Brain microvascular endothelial cell (primary cell): ENCODE measurements at regions not wholly inside any gene's neighbourhood (a gene's known extent, or its start where the extent isn't known, plus 50 kb on each side); places are given as distances from the start of the nearest gene placed in this dataset.
A peak's percentile ranks its signal among the peaks of the same experiment; 100 is the strongest.

Experiments used
- DNase-seq: peaks from one replicate; pipeline ENCODE4 v3.0.0-alpha.2; 2020
- H3K27ac ChIP-seq: fragments of 250-450 bp; sonication (Bioruptor Pico); 2 replicates; pipeline ENCODE4 v1.5.1; 2020; ENCODE audit warnings: mild to moderate bottlenecking, moderate library complexity
- H3K27me3 ChIP-seq: fragments of 250-450 bp; sonication (Bioruptor Pico); replicated peaks from 2 replicates; pipeline ENCODE4 v1.5.1; 2020; ENCODE audit warnings: mild to moderate bottlenecking
- H3K36me3 ChIP-seq: fragments of 250-450 bp; sonication (Bioruptor Pico); replicated peaks from 2 replicates; pipeline ENCODE4 v1.5.1; 2020; ENCODE audit warnings: mild to moderate bottlenecking
- H3K4me3 ChIP-seq: 2 replicates; pipeline ENCODE4 v1.5.1; 2011; ENCODE audit warnings: low read depth, mild to moderate bottlenecking, control low read depth, low read length, moderate library complexity
- in situ Hi-C: cut with HindIII; loops from 2 replicates; pipeline ENCODE4 v1.10.0; 2017; ENCODE audit warnings: low sequenced_read_pairs, low pct_ligation_motif_present
- TF ChIP-seq, protein P1 (sequence below): IDR thresholded peaks from 2 replicates; pipeline ENCODE4 v1.5.1; 2011; ENCODE audit warnings: low read depth, mild to moderate bottlenecking, moderate library complexity, low read length, control low read depth, inconsistent platforms; ENCODE audit errors: missing control alignments

DNA sequence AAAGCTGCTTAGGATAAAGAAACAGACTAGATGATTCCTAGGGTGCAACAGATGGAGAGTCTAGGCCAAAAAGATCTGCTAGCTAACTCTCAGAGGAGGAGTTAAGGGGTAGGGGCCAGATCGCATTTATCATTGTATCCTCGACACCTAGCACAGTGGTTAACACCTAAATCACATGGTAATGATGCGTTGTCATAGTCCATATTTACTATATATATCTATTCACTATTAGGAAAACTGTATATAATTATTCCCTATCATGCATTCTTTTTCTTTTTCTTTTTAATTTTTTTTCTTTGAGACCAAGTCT is 92.8 kb upstream of the SLC44A1 start:
- Histone ChIP-seq H3K27me3 (no peaks in the 10 kb centered on the region), H3K4me3 (no peak overlapping the region), H3K36me3 (no peaks in the 10 kb centered on the region), H3K27ac (no peak overlapping the region)
- TF ChIP-seq, protein P1, sequence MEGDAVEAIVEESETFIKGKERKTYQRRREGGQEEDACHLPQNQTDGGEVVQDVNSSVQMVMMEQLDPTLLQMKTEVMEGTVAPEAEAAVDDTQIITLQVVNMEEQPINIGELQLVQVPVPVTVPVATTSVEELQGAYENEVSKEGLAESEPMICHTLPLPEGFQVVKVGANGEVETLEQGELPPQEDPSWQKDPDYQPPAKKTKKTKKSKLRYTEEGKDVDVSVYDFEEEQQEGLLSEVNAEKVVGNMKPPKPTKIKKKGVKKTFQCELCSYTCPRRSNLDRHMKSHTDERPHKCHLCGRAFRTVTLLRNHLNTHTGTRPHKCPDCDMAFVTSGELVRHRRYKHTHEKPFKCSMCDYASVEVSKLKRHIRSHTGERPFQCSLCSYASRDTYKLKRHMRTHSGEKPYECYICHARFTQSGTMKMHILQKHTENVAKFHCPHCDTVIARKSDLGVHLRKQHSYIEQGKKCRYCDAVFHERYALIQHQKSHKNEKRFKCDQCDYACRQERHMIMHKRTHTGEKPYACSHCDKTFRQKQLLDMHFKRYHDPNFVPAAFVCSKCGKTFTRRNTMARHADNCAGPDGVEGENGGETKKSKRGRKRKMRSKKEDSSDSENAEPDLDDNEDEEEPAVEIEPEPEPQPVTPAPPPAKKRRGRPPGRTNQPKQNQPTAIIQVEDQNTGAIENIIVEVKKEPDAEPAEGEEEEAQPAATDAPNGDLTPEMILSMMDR, result no peak
- no peak for DNase-seq
- in situ Hi-C loops, result no loop called here

DNA sequence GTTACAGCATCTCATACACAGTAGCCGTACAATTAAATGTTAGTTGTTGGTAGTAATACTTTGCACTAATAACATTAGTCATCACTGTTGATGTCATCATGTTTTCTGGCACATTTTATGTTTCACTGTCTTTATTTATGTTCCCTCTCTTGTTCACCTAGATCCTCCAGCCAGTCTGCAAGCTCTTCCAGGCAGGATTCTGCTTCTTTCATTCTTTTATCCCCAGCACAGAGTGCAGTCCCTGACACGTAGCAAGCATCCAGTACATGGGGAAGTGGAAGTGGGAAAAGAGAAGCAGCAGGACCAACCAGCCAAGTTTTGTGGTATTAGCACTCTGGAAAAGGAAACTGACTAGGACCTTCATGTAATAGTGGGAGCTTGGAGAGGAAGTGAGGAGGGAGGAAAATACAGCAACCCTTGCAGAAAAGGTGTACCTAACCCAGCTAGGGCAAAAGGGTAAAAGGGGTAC is 89.7 kb upstream of the SLC44A1 start:
- Histone ChIP-seq H3K27me3 (no peaks in the 10 kb centered on the region), H3K27ac (peak overlapping the region; percentile 5), H3K4me3 (no peak overlapping the region), H3K36me3 (no peaks in the 10 kb centered on the region)
- in situ Hi-C loops, result no loop called here
- no peak for DNase-seq
- TF ChIP-seq, protein P1, result no peak

DNA sequence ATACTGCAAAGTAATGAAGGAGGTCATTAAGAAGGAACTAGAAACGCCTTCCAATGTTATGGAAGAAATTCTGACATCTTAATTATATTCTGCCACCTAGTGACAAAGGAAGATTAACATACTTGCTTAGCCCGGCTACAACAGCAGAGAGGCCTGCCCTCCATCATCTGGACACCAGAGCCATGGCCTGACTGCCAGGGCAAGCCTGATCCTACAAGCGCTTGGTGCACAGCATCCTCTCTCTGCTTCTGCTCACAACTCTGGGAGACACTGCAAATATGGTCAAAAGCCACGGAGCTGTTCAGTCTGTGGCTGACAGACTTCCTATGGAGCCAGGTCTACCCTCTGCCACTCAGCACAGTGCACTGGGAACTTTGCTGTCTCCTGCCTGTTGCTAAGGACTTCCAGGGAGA is 87.3 kb upstream of the SLC44A1 start:
- Histone ChIP-seq H3K27ac (no peak overlapping the region), H3K27me3 (no peaks in the 10 kb centered on the region), H3K36me3 (no peaks in the 10 kb centered on the region), H3K4me3 (no peak overlapping the region)
- in situ Hi-C loops, result no loop called here
- DNase-seq, result peak; percentile 60
- TF ChIP-seq, protein P1, result peak; percentile 60

DNA sequence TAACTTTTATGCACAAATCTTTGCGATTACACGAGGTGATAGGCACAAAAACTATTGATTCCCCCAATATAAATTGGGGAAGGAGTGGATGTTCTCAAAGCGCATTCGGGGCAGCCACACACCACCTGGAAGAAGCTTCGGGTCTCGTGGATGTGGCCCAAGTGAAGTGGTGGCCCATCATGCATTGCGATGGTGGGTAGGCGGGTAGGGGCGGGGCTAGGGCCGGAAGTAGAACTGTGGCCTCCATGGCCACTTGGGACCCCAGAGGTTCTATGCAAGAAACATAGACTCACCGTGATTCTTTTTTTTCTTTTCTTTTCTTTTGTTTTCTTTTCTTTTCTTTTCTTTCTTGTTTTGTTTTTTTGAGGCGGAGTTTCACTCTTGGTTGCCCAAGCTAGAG is 86.4 kb upstream of the SLC44A1 start:
- in situ Hi-C loops, result no loop called here
- no peaks in the 10 kb centered on the region for H3K36me3 ChIP-seq
- no peak overlapping the region for H3K4me3 ChIP-seq
- H3K27me3 ChIP-seq, result no peaks in the 10 kb centered on the region
- no peak overlapping the region for H3K27ac ChIP-seq
- TF ChIP-seq, protein P1, result no peak
- DNase-seq, result no peak

DNA sequence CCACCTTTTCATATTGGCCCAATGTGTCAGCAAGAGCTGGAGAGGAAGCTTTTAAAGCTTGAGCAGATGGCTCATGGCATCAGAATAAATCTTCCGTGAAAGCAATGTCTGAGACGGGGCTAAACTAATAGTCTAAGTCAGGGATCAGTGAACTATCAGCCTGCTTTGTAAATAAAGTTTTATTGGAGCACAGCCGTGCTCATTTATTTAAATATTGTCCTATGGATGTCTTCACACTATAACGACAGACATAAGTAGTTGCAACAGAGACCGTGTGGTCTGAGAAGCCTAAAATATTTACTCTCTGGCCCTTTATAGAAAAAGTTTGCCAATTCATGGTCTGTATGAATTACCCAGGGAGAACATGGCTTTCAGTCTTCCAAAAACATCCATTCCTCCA is 85.6 kb upstream of the SLC44A1 start:
- Histone ChIP-seq H3K4me3 (no peak overlapping the region), H3K27me3 (no peaks in the 10 kb centered on the region), H3K36me3 (no peaks in the 10 kb centered on the region), H3K27ac (no peak overlapping the region)
- TF ChIP-seq, protein P1, result no peak
- in situ Hi-C loops, result no loop called here
- DNase-seq, result no peak

DNA sequence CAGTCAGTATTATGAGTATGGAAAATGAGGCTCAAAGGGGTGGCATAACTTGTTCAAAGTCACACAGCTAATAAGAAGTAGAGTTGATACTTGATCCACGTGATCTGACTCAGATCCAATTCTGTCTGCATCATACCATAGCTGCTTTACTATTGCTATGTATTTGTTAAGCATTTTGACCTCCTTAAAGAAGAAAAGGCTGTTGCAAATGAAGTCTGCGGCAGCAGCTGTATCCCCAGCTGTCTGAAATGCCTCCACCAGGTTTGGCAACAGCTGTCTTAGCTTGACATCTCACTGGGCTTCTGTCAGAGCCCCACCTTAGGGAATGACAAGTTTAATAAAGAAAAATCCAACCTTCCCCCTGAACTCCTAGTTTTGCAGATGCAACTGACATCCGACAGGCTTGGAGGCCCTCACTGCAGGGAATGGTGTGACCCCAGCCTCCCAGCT is 75.6 kb upstream of the SLC44A1 start:
- no peaks in the 10 kb centered on the region for H3K36me3 ChIP-seq
- H3K4me3 ChIP-seq, result no peak overlapping the region
- in situ Hi-C loops, result no loop called here
- TF ChIP-seq, protein P1, result no peak
- H3K27ac ChIP-seq, result no peak overlapping the region
- no peak for DNase-seq
- H3K27me3 ChIP-seq, result no peaks in the 10 kb centered on the region
